Activated CD4-positive, alpha-beta T cell treated with anti-CD3 and anti-CD28 coated beads, Interleukin-2, amount 50 U/mL, for 48 hours (primary cell): ENCODE measurements at regions not wholly inside any gene's neighbourhood (a gene's known extent, or its start where the extent isn't known, plus 50 kb on each side); places are given as distances from the start of the nearest gene placed in this dataset.
"Not testable (repeated sequence)": the region's sequence is repeated elsewhere in the genome, so short reads cannot be mapped to it uniquely, and the experiment has no call there.

Experiments
- DNase-seq, 2 experiments: peaks; one replicate each; pipeline ENCODE4 v3.0.0-alpha.2; 2020

DNA sequence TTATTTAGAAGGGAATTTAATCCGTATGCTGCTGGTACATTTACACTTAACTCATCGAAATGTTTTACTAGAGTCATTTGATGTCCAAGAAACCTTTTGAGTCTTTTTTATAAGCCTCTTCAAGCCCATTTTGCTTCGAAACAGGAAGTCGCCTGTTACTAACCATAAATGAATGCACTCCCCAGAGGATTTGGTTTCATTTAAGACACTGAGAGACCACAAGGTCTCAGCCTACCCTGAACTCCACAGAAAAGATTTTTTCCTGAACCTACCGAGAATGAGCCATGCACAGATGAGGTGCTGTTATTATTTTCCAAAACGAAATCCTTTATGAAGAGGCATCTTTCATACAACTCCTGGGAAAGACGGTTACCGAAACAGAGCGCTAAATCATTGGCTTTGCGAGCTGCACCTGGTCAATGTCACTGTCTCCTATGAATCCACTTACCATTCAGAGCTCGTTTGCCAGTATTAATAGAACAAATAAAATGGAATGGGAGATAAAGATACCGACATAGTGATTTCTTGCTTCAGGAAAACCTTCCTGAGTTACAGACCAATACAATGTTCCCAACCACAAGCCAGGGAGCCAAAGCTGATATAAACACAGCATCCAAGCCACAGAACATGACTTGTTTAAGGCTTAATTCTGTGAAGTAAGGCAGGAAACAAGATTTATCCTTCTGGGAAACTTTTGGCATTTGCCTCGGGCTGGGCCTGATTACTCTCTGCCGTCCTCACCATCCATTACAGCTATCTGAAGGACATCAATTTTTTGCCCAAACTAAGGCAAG is 382.1 kb downstream of the OSR1 start:
- no peak for DNase-seq

- DNase-seq, result no peak
Measured at GRCh38 chr2:18975506-18976167, 382.8 kb downstream of the OSR1 start.

- no peak for DNase-seq
Measured at GRCh38 chr2:18971628-18972027, 382.3 kb upstream of the NT5C1B start.

GRCh38 chr2:18971069-18971378 is 381.7 kb upstream of the NT5C1B start:
- DNase-seq, result no peak

DNA sequence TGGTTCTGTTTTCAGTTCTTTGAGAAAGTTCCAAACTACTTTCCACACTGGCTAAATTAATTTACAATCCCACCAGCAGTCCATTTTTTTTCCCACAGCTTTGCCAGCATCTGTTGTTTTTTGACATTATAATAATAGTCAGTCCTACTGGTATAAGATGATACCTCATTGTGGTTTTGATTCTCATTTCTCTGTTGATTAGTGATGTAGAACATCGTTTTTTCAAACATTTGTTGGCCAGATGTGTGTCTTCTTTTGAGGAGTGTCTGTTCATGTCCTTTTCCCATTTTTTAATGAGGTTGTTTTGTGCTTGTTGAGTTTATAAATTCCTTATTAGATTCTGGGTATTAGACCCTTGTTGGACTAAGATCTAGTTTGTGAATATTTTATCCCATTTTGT is 376.8 kb upstream of the NT5C1B start:
- DNase-seq, result no peak

- not testable (repeated sequence) for DNase-seq
Measured at GRCh38 chr2:18963739-18964256, 374.4 kb upstream of the NT5C1B start.

DNA sequence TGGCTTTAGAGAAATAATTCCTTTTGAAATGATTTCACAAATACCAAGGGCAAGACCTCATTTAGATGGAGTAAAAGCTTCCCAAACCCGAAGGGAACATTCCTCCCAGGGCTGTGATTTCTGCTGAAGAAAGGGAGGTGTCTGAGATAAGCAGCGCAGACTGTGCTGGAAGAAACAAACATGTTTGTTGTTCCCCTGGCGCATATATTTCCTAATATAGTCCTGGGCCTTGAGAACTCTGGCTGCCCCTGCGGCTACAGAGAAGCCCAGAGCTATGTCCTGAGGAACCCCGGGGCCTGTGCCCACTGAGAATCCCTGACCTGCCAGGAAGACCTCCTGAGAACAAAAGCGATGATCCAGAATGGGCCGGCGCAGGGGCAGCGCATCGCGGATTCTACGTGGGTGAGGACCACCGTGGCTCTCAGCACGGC is 372.6 kb upstream of the NT5C1B start:
- DNase-seq, result no peak

GRCh38 chr2:18959952-18960717 is 370.8 kb upstream of the NT5C1B start:
- DNase-seq, result no peak

DNA sequence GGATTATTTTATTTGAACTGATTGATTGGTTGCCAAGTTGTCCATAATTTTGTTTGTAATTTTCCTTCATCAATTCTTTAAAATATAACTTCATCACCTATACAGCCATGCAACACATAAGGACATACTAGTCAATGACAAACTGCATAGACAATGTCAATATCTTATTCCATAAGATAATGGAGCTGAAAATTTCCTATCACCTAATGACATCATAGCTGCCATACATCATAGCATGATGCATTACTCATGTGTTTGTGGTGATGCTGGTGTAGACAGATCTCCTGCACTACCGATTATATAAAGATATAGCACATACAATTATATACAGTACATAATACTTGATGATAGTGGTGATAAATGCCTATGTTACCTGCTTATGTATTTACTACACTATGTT is 369.8 kb upstream of the NT5C1B start:
- DNase-seq, result no peak

DNA sequence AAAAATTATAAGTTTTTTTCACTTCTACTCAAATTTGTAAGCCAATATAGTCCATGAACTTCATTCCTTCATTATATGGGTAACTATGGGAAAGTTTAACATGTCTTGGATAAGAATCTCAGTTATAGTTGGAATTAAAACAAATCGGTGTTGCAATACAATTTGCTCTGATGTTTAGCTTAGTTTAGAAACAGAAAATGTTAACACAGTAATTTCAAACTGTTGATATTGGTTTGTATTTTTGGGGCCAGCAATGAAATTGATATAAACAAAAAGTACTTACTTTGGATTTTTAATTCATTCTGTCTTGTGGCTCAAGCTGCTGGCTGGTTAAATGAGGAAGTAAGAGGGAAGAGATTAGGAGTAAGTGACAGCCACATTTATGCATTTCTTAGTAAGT is 368.5 kb upstream of the NT5C1B start:
- DNase-seq, result no peak

GRCh38 chr2:18950361-18950851 is 361.0 kb upstream of the NT5C1B start:
- DNase-seq, result no peak

- DNase-seq, result no peak
Measured at GRCh38 chr2:18949871-18950270, 360.5 kb upstream of the NT5C1B start.

DNA sequence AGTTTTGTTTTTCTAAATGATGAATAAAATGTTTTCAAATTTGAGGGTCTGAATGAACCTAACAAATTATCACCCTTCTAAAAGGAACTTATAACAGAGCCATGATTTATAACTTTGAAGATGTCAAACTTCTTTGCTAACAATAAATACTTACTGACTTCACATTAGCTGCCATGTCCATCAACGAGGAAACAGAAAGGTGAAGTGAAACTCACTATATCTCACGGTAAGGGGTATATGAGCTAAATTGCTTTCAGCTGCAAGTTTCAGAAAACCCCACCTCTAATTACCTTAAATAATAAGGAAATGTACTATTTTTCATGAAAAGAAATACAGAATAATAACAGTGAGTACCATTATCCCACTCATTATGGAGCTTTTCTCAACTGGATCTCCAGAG is 350.8 kb upstream of the NT5C1B start:
- no peak for DNase-seq

DNA sequence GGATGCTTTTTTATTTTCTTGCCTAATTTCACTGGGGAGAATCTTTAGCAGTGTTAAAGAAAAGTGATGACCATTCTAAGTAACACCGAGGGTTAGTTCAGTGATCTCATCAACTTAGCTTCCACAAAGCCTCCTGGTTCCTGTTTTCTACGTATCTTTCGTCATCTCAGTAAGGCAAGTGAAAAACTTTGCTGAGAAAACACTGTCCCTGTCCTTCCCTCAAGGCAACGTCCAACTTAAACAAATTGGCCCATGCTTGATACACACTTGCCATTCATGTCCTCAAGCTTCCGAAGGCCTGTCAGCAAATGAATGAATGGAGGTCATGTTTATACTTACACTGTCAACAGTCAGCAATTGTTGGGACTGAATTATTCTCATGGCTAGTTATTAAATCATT is 350.4 kb upstream of the NT5C1B start:
- not testable (repeated sequence) for DNase-seq

DNA sequence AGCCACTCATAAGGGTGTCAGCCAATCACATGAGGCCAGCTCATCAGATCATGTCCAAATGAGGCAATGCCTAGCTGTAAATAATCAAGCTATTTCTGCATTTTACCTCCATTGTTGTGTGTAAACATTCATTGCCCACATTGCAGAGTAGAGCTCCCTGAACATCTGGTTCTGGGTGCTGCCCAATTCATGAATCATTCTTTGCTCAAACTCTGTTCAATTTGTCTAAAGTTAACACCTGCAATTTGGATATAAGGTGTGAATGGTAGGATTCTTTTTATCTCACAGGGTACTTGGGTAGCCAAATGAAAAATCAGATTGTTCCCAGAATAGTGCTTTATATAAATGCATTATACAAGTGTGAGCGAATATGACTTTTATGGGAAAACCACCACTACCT is 345.5 kb upstream of the NT5C1B start:
- DNase-seq, result no peak

DNA sequence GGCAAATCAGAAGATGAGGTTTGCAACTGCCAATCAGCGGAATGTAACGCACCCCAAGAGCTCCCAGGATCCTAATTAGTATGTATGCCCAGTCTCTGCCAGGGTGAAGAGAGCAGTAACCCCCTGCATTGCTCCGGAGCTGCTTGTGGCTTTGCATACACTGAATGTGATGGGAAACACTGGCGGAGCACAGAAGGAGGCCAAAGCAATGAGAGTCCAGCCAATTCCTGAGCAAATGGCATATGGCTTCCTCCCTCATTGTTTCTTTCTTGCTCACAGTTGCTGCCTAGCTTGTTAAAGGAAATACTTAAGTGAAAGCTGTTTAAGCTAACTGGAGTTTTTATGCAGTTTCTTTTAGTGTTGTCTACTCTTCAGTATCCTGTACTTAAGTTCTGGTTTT is 343.5 kb upstream of the NT5C1B start:
- DNase-seq, result no peak

GRCh38 chr2:18930971-18931370 is 341.6 kb upstream of the NT5C1B start:
- no peak for DNase-seq

DNA sequence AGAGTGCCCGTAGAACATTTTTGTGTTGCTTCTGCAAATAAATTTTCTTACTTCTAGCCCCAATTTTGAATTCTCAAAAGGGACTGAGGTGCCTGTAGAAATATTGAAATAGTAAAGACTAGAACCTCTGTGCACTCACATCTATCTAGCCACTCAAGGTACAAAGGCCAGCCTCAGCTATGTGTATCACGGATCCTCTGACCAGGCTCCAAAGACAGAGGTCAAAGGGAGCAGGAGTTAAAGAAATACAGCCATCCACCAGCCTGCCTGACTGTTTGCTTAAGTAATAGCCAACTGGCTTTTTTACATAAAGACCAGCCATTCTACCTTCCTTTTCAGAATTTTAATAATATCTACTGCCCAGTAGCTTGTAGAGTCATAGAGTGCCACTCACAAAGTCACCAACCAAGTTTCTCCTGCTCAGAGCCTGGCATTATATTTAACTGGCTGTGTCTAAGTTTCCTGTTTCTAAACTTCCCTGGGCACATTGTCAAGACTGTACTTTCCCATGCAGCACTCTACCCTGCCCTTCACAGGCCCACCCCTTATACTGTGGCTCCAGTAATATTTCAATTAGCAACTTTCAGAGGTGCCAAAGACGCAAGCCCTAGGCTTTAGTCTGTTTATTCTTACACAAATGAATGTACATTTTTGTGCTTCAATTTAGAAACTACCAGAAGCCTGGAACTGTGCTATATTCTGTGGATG is 338.3 kb upstream of the NT5C1B start:
- DNase-seq, result no peak

DNA sequence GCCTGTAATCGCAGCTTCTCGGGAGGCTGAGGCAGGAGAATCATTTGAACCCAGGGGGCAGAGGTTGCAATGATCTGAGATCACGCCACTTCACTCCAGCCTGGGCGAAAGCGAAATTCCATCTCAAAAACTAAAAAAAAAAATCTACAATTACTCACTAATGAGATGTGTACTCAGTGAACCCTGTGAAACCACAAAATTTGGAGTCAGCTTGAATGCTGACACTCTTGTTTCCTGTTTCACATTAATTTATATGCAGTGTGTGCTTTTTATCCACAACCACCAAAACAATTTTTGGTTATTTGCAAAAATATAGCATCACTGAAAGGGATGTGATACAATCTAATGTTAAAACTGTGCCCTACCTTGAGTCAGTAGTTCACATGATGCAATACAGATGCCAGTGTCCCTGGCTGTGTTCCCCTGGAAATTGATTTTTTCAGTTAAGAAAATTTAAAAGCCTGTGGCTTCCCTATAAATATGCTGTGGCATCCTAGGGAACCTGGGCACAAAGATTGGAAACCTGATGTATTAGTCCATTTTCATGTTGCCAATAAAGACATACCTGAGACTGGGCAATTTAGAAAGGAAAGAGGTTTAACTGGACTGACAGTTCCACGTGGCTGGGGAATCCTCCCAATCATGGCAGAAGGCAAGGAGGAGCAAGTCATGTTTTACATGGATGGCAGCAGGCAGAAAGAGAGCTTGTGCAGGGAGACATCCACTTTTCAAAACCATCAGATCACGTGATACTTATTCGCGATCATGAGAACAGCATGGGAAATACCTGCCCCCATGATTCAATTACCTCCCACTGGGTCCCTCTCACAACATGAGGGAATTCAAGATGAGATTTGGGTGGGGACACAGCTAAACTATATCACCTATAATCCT is 337.5 kb upstream of the NT5C1B start:
- DNase-seq, result no peak

- DNase-seq, result no peak
Measured at GRCh38 chr2:18925296-18925695, 335.9 kb upstream of the NT5C1B start.

GRCh38 chr2:18924886-18925285 is 335.5 kb upstream of the NT5C1B start:
- no peak for DNase-seq

- DNase-seq, result no peak
Measured at GRCh38 chr2:18924386-18924785, 335.0 kb upstream of the NT5C1B start.
